SJCRH30 (cell line): ENCODE measurements at regions not wholly inside any gene's neighbourhood (a gene's known extent, or its start where the extent isn't known, plus 50 kb on each side); places are given as distances from the start of the nearest gene placed in this dataset.

Experiments
- DNase-seq, 2 experiments: peaks; one replicate each; pipeline ENCODE4 v3.0.0-alpha.2; 2015 to 2020
- H3K27ac ChIP-seq: fragments of 250-450 bp; sonication (Bioruptor Pico); 2 replicates; pipeline ENCODE4 v1.5.1; 2020; ENCODE audit warnings: mild to moderate bottlenecking, moderate library complexity
- H3K27me3 ChIP-seq: fragments of 250-450 bp; sonication (Bioruptor Pico); 2 replicates; pipeline ENCODE4 v1.5.1; 2020; ENCODE audit warnings: mild to moderate bottlenecking, moderate library complexity
- H3K36me3 ChIP-seq: fragments of 250-450 bp; sonication (Bioruptor Pico); 2 replicates; pipeline ENCODE4 v1.5.1; 2020; ENCODE audit warnings: mild to moderate bottlenecking, moderate library complexity
- H3K4me1 ChIP-seq: fragments of 250-450 bp; sonication (Bioruptor Pico); 2 replicates; pipeline ENCODE4 v1.5.1; 2020; ENCODE audit warnings: mild to moderate bottlenecking, moderate library complexity
- H3K4me3 ChIP-seq: fragments of 250-450 bp; sonication (Bioruptor Pico); 2 replicates; pipeline ENCODE4 v1.5.1; 2020; ENCODE audit warnings: mild to moderate bottlenecking, moderate library complexity
- H3K9me3 ChIP-seq: fragments of 250-450 bp; sonication (Bioruptor Pico); replicated peaks from 2 replicates; pipeline ENCODE4 v1.5.1; 2020; ENCODE audit warnings: mild to moderate bottlenecking, moderate library complexity

- H3K27ac ChIP-seq = no peak overlapping the region
- no peaks in the 10 kb centered on the region for H3K27me3 ChIP-seq
- peaks cover 31% of the 10 kb centered on the region for H3K4me1 ChIP-seq
- H3K36me3 ChIP-seq = no peaks in the 10 kb centered on the region
- H3K9me3 ChIP-seq = no peaks in the 10 kb centered on the region
- DNase-seq = no peak
- no peak overlapping the region for H3K4me3 ChIP-seq
Observed at GRCh38 chr3:106822204-106822603, 555.0 kb upstream of the CCDC54 start.

- Histone ChIP-seq H3K9me3 (no peaks in the 10 kb centered on the region), H3K36me3 (no peaks in the 10 kb centered on the region), H3K27ac (no peak overlapping the region), H3K4me1 (peaks cover 46% of the 10 kb centered on the region), H3K4me3 (no peak overlapping the region), H3K27me3 (no peaks in the 10 kb centered on the region)
- DNase-seq = no peak
Observed at GRCh38 chr3:106823701-106824100, 553.5 kb upstream of the CCDC54 start.

GRCh38 chr3:106824856-106825255, 552.4 kb upstream of the CCDC54 start:
- no peaks in the 10 kb centered on the region for H3K9me3 ChIP-seq
- H3K27ac ChIP-seq = peak overlapping the region; percentile 90
- peak in 1 of 2 experiments; percentile 41 for DNase-seq
- no peak overlapping the region for H3K4me3 ChIP-seq
- peaks cover 58% of the 10 kb centered on the region for H3K4me1 ChIP-seq
- no peaks in the 10 kb centered on the region for H3K27me3 ChIP-seq
- no peaks in the 10 kb centered on the region for H3K36me3 ChIP-seq

DNA sequence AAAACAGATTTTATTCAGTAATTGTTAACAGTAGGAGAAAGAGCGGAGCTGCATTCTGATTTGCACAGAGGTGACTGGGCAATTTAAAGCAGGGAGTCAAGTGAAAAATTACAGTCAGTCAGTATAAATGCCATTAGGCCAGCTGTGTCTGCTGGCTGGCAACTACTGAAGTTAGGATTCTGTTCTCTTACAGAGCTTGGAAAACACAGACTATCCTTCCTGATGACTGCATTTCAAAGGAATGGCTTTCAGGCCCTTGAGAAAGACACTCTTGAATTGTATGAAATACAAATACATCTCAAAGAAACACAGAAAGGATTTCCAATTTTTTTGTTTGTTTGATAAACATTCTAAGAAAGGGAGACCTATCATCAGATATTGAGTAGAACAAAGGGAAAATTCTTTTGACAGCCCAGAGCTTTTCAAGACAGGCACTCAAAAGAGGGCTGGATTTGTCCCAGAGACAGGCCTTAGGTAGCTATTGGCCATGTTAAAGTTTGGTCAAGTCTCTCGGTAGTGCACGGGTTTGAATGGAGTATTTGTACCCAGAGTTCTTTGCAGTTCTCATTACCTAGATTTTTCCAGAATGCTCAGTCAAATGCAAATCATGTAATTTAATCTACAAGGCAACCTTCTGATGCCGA, 551.2 kb upstream of the CCDC54 start:
- peaks cover 60% of the 10 kb centered on the region for H3K4me1 ChIP-seq
- H3K27me3 ChIP-seq = no peaks in the 10 kb centered on the region
- H3K27ac ChIP-seq = peak overlapping the region; percentile 90
- no peaks in the 10 kb centered on the region for H3K9me3 ChIP-seq
- H3K36me3 ChIP-seq = no peaks in the 10 kb centered on the region
- no peak overlapping the region; the same call in 1 of the 2 replicates for H3K4me3 ChIP-seq
- DNase-seq = peak; percentile 30 to 69

DNA sequence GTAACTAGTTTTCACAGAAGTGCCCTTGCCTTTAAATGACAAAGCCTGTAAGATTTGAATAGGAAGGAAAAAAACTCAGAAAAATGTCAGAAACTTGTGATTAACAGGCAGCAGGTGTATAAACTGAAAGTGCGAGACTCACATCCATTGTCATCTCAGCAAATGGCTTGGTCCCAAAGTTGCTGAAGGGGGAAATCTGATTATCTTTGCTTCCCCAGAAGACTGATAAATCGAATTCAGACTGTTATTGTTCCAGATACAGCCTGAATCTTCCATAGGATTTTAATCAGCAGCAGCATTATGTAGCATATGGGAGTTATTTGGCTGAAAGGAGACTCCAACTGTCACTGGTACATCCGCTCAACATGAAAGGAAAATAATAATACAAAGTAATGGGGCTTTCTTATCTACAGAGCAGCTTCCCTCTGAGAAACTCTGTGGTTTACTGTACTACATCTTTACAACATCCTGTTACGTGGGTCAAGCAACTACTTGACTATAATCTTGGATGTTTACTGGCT, 550.4 kb upstream of the CCDC54 start:
- Histone ChIP-seq H3K4me3 (peak overlapping the region; percentile 7), H3K36me3 (no peaks in the 10 kb centered on the region)

GRCh38 chr3:106827515-106828213, 549.6 kb upstream of the CCDC54 start:
- Histone ChIP-seq H3K9me3 (no peaks in the 10 kb centered on the region; the same call in 1 of the 2 replicates), H3K27me3 (no peaks in the 10 kb centered on the region), H3K27ac (peak overlapping the region; percentile 90), H3K4me3 (peak overlapping the region; percentile 7; the same call in 1 of the 2 replicates), H3K4me1 (peaks cover 60% of the 10 kb centered on the region), H3K36me3 (no peaks in the 10 kb centered on the region)
- DNase-seq = peak in 1 of 2 experiments; percentile 38

More for the DNA sequence above, 550.4 kb upstream of the CCDC54 start:
- Histone ChIP-seq H3K27ac (peak overlapping the region; percentile 90), H3K27me3 (no peaks in the 10 kb centered on the region), H3K4me1 (peaks cover 60% of the 10 kb centered on the region), H3K9me3 (no peaks in the 10 kb centered on the region)
- DNase-seq = peak; percentile 65 to 90

DNA sequence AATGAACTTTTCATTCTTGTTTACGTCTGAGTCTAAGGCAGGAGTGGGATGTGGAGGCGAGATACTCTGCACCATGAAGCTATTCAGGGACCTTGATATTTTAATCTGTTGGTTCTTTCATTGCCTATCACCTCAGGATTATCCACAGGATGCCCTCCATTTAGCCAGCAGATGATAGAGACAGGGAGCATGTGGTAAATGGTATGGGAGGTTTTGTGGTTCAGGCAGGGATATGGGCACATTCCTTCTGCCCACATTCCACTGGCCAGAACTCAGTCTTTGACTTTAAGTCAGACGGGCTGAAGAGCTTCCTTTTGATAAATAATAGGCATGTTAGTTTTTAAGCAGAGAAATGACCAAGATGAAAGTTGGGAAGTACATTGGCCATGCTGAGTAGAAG, 548.0 kb upstream of the CCDC54 start:
- Histone ChIP-seq H3K27me3 (no peaks in the 10 kb centered on the region), H3K36me3 (no peaks in the 10 kb centered on the region), H3K4me1 (peaks cover 59% of the 10 kb centered on the region), H3K27ac (no peak overlapping the region), H3K9me3 (peaks cover 3% of the 10 kb centered on the region; the same call in 1 of the 2 replicates), H3K4me3 (no peak overlapping the region)
- peak; percentile 47 to 70 for DNase-seq

GRCh38 chr3:106830334-106830733, 546.9 kb upstream of the CCDC54 start:
- Histone ChIP-seq H3K27ac (no peak overlapping the region), H3K27me3 (no peaks in the 10 kb centered on the region), H3K4me3 (no peak overlapping the region), H3K36me3 (no peaks in the 10 kb centered on the region), H3K9me3 (peaks cover 3% of the 10 kb centered on the region; the same call in 1 of the 2 replicates), H3K4me1 (peaks cover 48% of the 10 kb centered on the region)
- no peak for DNase-seq

DNA sequence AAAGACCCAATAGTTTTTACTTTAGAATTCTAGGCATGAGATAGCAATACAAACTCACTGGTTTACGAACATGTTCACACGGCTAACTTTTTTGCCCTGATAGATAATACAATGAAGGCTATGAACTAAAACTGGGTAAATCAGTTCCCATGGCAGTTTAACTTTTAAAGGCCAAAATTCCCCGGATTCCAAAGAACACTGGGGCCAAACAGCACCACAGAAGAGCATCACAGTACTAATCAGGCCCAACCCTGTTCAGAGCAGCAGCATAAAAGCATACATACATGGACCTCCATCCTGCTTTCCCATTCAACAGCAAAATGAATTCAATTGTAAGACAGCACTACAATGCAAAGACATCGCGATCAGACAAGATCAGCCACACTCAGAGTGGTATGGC, 540.3 kb upstream of the CCDC54 start:
- no peaks in the 10 kb centered on the region for H3K27me3 ChIP-seq
- H3K36me3 ChIP-seq = no peaks in the 10 kb centered on the region
- no peak overlapping the region for H3K4me3 ChIP-seq
- H3K4me1 ChIP-seq = peaks cover 10% of the 10 kb centered on the region; the same call in 1 of the 2 replicates
- no peak for DNase-seq
- H3K9me3 ChIP-seq = peaks cover 3% of the 10 kb centered on the region; the same call in 1 of the 2 replicates
- no peak overlapping the region for H3K27ac ChIP-seq

DNA sequence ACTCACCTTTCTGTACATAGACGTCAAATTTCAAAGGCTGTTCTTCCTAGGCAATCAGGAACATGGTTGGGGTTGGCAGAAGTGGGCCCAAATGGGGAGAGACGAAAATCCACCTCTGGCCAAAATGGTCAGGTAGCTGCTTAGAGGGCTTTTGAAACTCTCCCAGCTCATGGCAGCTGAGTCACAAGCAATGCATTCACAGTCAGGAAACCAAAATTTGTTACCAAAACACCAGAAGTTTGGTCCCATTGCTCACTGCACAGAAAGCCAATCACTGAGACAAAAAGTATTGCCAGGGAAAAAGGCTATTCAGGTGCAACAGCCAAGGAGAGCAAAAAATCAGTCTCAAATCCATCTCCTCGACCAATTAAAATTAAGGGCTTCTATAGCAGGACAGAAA, 539.6 kb upstream of the CCDC54 start:
- H3K27ac ChIP-seq = no peak overlapping the region
- H3K9me3 ChIP-seq = 0 out of 2 replicates have a peak, but pooled peaks cover 3% of the 10 kb centered on the region
- peaks cover 12% of the 10 kb centered on the region; the same call in 1 of the 2 replicates for H3K4me1 ChIP-seq
- no peaks in the 10 kb centered on the region for H3K36me3 ChIP-seq
- H3K27me3 ChIP-seq = no peaks in the 10 kb centered on the region
- no peak for DNase-seq
- no peak overlapping the region for H3K4me3 ChIP-seq

DNA sequence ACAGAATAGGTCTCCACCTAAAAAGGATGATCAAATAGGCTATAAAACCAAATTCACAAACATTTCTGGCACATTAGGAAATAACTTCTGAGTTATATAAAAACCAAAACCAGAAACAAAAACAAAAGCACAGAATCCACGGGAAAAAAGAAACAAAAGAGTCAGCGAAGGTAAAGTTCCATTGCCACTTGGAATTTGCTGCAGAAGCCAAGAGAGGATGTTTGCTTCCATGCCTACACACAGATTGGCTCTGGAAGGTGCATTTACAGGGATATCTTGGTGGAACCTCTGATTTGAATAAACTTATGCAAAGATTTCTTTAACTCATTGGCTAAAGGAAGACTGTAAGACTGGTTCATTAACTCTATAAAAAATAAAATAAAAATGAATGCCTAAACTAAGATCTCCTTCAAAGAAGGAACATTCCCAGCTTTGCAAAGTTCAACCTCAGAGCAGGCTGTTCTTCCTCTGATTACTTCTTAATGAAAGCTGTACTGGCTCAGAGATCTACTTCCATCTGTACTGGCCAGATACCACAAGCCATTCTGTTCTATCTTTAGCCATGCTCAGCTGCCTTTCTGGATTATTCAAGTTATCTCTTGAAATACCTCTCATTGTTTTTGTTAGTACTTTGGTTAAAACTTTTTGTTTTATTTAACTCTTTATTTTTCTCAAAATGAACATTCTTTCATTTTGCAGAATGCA, 537.5 kb upstream of the CCDC54 start:
- H3K4me1 ChIP-seq = peaks cover 12% of the 10 kb centered on the region; the same call in 1 of the 2 replicates

DNA sequence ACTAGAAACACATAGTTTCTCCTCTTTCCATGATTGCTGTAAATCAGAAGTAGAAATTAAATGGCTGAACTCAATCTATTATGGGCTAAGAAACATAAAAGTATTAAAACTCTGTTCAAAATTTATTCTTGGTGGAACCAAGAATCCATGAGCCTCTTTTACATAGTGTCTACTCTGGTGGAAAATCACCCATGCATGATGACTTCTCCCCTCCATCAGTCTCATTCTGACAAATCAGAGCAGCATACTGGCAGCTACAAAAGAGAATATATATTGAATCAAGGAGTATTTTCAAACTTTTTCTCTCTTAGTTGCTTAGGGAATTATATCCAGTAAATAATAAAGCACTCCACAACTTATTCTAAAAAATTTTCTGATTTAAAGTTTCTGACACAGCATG, 536.9 kb upstream of the CCDC54 start:
- H3K27me3 ChIP-seq = no peaks in the 10 kb centered on the region
- no peaks in the 10 kb centered on the region for H3K9me3 ChIP-seq
- no peak for DNase-seq
- H3K36me3 ChIP-seq = no peaks in the 10 kb centered on the region
- H3K4me3 ChIP-seq = no peak overlapping the region
- H3K4me1 ChIP-seq = peaks cover 12% of the 10 kb centered on the region; the same call in 1 of the 2 replicates
- no peak overlapping the region for H3K27ac ChIP-seq

More for the DNA sequence above, 537.5 kb upstream of the CCDC54 start:
- H3K27ac ChIP-seq = no peak overlapping the region
- no peaks in the 10 kb centered on the region for H3K27me3 ChIP-seq
- no peak overlapping the region for H3K4me3 ChIP-seq
- no peaks in the 10 kb centered on the region for H3K36me3 ChIP-seq
- DNase-seq = peak in 1 of 2 experiments; percentile 26
- no peaks in the 10 kb centered on the region for H3K9me3 ChIP-seq

DNA sequence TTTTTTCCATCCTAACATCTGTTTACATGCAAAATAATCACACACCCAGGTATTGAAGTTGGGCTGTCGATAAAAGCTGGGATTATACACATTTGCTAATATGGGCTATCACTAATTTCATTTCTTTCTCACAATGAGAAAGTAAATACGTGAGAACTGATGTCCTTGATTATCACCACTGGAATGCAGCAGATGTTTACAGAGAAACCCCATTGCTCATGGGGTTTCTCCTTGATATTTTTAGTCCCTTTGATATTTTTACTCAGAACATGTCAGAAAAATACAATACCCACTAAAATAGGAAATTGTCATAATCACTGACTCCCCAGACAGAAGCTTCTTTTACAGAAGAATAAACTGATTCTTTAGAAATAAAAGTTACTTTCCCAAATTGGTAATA, 535.1 kb upstream of the CCDC54 start:
- Histone ChIP-seq H3K4me1 (peaks cover 12% of the 10 kb centered on the region; the same call in 1 of the 2 replicates), H3K4me3 (no peak overlapping the region), H3K27ac (no peak overlapping the region), H3K36me3 (no peaks in the 10 kb centered on the region), H3K27me3 (no peaks in the 10 kb centered on the region), H3K9me3 (no peaks in the 10 kb centered on the region)
- no peak for DNase-seq

GRCh38 chr3:106844638-106845037, 532.6 kb upstream of the CCDC54 start:
- no peaks in the 10 kb centered on the region for H3K27me3 ChIP-seq
- no peaks in the 10 kb centered on the region for H3K36me3 ChIP-seq
- no peak overlapping the region for H3K4me3 ChIP-seq
- peaks cover 8% of the 10 kb centered on the region; the same call in 1 of the 2 replicates for H3K4me1 ChIP-seq
- H3K9me3 ChIP-seq = no peaks in the 10 kb centered on the region
- H3K27ac ChIP-seq = no peak overlapping the region
- no peak for DNase-seq

GRCh38 chr3:106848099-106848498, 529.1 kb upstream of the CCDC54 start:
- H3K27me3 ChIP-seq = no peaks in the 10 kb centered on the region
- H3K9me3 ChIP-seq = no peaks in the 10 kb centered on the region
- H3K27ac ChIP-seq = no peak overlapping the region
- no peak for DNase-seq
- H3K4me3 ChIP-seq = no peak overlapping the region
- no peaks in the 10 kb centered on the region for H3K4me1 ChIP-seq
- H3K36me3 ChIP-seq = no peaks in the 10 kb centered on the region
